HEK293T (cell line): ENCODE measurements at regions not wholly inside any gene's neighbourhood (a gene's known extent, or its start where the extent isn't known, plus 50 kb on each side); places are given as distances from the start of the nearest gene placed in this dataset.

ENCODE experiments used
- ARNT ChIP-seq: fragments of 450-650 bp; IDR thresholded peaks from 2 replicates; pipeline ENCODE4 v1.6.1; 2017; ENCODE audit warnings: mild to moderate bottlenecking
- BHLHE40 ChIP-seq: fragments of 450-650 bp; IDR thresholded peaks from 2 replicates; pipeline ENCODE4 v1.6.1; 2016; ENCODE audit warnings: mild to moderate bottlenecking, moderate library complexity, borderline replicate concordance
- CTBP1 ChIP-seq: fragments of 450-650 bp; IDR thresholded peaks from 2 replicates; pipeline ENCODE4 v1.6.1; 2016; ENCODE audit warnings: borderline replicate concordance
- ELF4 ChIP-seq: fragments of 450-650 bp; IDR thresholded peaks from 2 replicates; pipeline ENCODE4 v1.6.1; 2017; ENCODE audit warnings: antibody characterized with exemption
- FOXK2 ChIP-seq: fragments of 450-650 bp; IDR thresholded peaks from 2 replicates; pipeline ENCODE4 v1.6.1; 2016; ENCODE audit warnings: mild to moderate bottlenecking
- FOXM1 ChIP-seq: fragments of 450-650 bp; IDR thresholded peaks from 2 replicates; pipeline ENCODE4 v1.6.1; 2017; ENCODE audit warnings: mild to moderate bottlenecking, borderline replicate concordance
- HDGF ChIP-seq: fragments of 450-650 bp; IDR thresholded peaks from 2 replicates; pipeline ENCODE4 v1.6.1; 2017; ENCODE audit warnings: antibody characterized with exemption, borderline replicate concordance
- L3MBTL2 ChIP-seq: fragments of 450-650 bp; conservative IDR thresholded peaks from 2 replicates; pipeline ENCODE4 v1.6.1; 2016; ENCODE audit warnings: mild to moderate bottlenecking
- SP1 ChIP-seq: fragments of 450-650 bp; IDR thresholded peaks from 2 replicates; pipeline ENCODE4 v1.6.1; 2017
- TARDBP ChIP-seq: fragments of 450-650 bp; IDR thresholded peaks from 2 replicates; pipeline ENCODE4 v1.6.1; 2016
- ZNF384 ChIP-seq: fragments of 450-650 bp; IDR thresholded peaks from 2 replicates; pipeline ENCODE4 v1.6.1; 2016
- TF ChIP-seq, protein P1 (sequence below): fragments of 450-650 bp; IDR thresholded peaks from 2 replicates; pipeline ENCODE4 v1.6.1; 2016

DNA sequence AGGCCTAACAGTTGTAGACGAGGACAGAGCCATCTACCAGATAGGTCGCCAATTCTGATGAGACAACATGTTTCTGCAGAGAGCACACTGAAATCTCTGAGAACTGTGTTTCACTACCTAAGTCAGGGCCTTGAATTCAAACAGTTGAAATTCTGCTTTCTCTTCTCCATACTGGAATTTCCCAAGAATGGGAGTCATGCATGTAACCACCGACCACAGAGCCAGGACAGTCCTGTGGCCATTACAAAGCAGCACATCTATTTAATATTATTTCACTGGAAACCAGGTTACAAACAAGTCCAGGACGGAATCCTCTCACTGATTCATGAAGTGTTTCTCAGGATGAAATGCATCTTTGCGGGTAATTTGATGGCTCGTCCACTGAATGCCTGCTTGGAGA lies 62.0 kb upstream of the ST8SIA6 start:
- TF ChIP-seq L3MBTL2 (no peak), ZNF384 (no peak), CTBP1 (no peak), FOXM1 (no peak), SP1 (no peak), HDGF (no peak), BHLHE40 (no peak), ELF4 (no peak), ARNT (no peak), TARDBP (no peak), FOXK2 (no peak)
- TF ChIP-seq, protein P1, sequence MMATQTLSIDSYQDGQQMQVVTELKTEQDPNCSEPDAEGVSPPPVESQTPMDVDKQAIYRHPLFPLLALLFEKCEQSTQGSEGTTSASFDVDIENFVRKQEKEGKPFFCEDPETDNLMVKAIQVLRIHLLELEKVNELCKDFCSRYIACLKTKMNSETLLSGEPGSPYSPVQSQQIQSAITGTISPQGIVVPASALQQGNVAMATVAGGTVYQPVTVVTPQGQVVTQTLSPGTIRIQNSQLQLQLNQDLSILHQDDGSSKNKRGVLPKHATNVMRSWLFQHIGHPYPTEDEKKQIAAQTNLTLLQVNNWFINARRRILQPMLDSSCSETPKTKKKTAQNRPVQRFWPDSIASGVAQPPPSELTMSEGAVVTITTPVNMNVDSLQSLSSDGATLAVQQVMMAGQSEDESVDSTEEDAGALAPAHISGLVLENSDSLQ, result no peak
